ENCODE measurements at regions not wholly inside any gene's neighbourhood (a gene's known extent, or its start where the extent isn't known, plus 50 kb on each side); places are given as distances from the start of the nearest gene placed in this dataset.

- no peak for TF ChIP-seq CTCF (IDR thresholded peaks at IDR 0.05)
- TF ChIP-seq EP300 (IDR thresholded peaks at IDR 0.05): no peak
- TF ChIP-seq POLR2A (IDR thresholded peaks at IDR 0.05; ENCODE audit: low read depth): no peak
Observed at GRCh38 chr2:187075199-187075635, 226.2 kb upstream of the ZSWIM2 start.
